Calu3 (cell line): ENCODE measurements at regions not wholly inside any gene's neighbourhood (a gene's known extent, or its start where the extent isn't known, plus 50 kb on each side); places are given as distances from the start of the nearest gene placed in this dataset.

Experiments
- BruUV-seq: library from RNA; stranded (reverse); fragments of 400-500 nt; replicated peaks from 2 replicates; lab custom pipeline; 2021; lab: Mats Ljungman, UMichigan
- CTCF ChIA-PET: fragments of 300-600 bp; sonication (Branson Sonifier 250); formaldehyde crosslinking; loops from one replicate; lab custom pipeline; 2022; ENCODE audit warnings: antibody characterized with exemption; lab: Charles Lee
- DNase-seq: peaks from one replicate; pipeline ENCODE4 v3.0.0; 2022
- H3K27ac Mint-ChIP-seq: one replicate; pipeline ENCODE4 v1.8.0; 2022; ENCODE audit warnings: mixed read lengths; ENCODE audit not compliant: unreplicated experiment
- H3K27me3 Mint-ChIP-seq: one replicate; pipeline ENCODE4 v1.8.0; 2022; ENCODE audit warnings: mixed read lengths; ENCODE audit not compliant: unreplicated experiment
- H3K36me3 Mint-ChIP-seq: one replicate; pipeline ENCODE4 v1.8.0; 2022; ENCODE audit warnings: mild to moderate bottlenecking, moderate library complexity, mixed read lengths; ENCODE audit not compliant: insufficient read depth, unreplicated experiment
- H3K4me1 Mint-ChIP-seq: one replicate; pipeline ENCODE4 v1.8.0; 2022; ENCODE audit warnings: mild to moderate bottlenecking, low read depth, mixed read lengths; ENCODE audit not compliant: unreplicated experiment
- H3K4me3 Mint-ChIP-seq: one replicate; pipeline ENCODE4 v1.8.0; 2022; ENCODE audit warnings: mild to moderate bottlenecking, low read depth, moderate library complexity, mixed read lengths; ENCODE audit not compliant: unreplicated experiment
- H3K9me3 Mint-ChIP-seq: one replicate; pipeline ENCODE4 v1.8.0; 2022; ENCODE audit warnings: low read depth, mixed read lengths; ENCODE audit not compliant: unreplicated experiment
- CTCF ChIP-seq: fragments of 200-600 bp; IDR thresholded peaks from one replicate; pipeline ENCODE4 v1.8.0; 2022; ENCODE audit warnings: antibody characterized with exemption; ENCODE audit not compliant: unreplicated experiment
- intact Hi-C: fragments of 100-400 bp; cut with micrococcal nuclease; formaldehyde crosslinking; loops from one replicate; pipeline ENCODE4 v1.10.0; 2022; ENCODE audit not compliant: unreplicated experiment

- no peak for TF ChIP-seq CTCF
- BruUV-seq: no TSS peak
- CTCF ChIA-PET: no interaction called here
- H3K27me3 Mint-ChIP-seq: no peaks in the 10 kb centered on the region
- peaks cover 14% of the 10 kb centered on the region for H3K36me3 Mint-ChIP-seq
- DNase-seq: no peak
- peak overlapping the region; percentile 83 for H3K27ac Mint-ChIP-seq
- peaks cover 4% of the 10 kb centered on the region for H3K9me3 Mint-ChIP-seq
- H3K4me3 Mint-ChIP-seq: no peak overlapping the region
- H3K4me1 Mint-ChIP-seq: peaks cover 52% of the 10 kb centered on the region
- intact Hi-C loops: no loop called here
These were observed 349.8 kb upstream of the PLET1 start for GRCh38 chr11:112610494-112610893.

DNA sequence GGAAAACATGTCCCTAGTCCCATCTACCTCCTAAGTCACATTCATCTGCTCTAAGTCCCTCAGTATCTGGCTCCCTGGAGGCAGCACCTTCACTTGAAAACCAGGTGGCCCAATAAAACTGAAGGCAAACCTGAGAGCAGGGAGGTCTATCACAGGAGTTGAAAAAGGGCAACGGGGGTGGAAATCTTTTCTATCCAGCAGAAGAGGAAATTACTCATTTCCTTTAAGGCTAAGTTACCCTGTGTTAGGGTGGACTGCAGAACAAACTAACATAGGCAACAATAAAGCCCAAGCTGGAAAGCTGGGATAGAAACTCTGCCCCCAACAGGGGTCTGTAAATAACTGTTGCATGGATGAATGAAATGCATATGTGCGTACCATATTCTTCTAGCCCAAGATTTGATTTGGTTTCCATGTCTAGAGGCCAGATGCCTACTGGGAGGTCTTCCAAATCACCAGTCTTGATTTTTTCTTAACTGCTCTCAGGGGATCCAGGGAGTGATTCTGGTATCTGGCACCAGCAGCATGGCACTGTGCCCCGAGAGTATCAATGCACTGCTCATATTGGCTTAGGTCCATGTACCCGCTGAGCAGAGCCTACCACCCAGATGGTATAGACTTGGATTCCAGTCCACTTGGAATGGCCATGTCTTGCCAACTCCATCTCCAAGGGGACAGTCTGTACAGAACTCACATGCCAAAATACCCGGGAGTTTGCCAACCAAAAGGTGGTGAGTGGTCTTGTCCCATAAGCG lies 350.0 kb upstream of the NCAM1 start:
- Mint-ChIP-seq H3K4me3 (no peak overlapping the region), H3K4me1 (peaks cover 50% of the 10 kb centered on the region), H3K27me3 (no peaks in the 10 kb centered on the region), H3K9me3 (peaks cover 2% of the 10 kb centered on the region), H3K36me3 (peaks cover 14% of the 10 kb centered on the region), H3K27ac (peak overlapping the region; percentile 98)
- BruUV-seq: no TSS peak
- no peak for DNase-seq
- no peak for TF ChIP-seq CTCF
- CTCF ChIA-PET: no interaction called here
- intact Hi-C loops: no loop called here

GRCh38 chr11:112611771-112612170 lies 349.4 kb upstream of the NCAM1 start:
- DNase-seq: no peak
- H3K27me3 Mint-ChIP-seq: no peaks in the 10 kb centered on the region
- intact Hi-C loops: no loop called here
- H3K4me1 Mint-ChIP-seq: peaks cover 55% of the 10 kb centered on the region
- CTCF ChIA-PET: interaction anchor here (2.6 kb wide), 1 partner anchor 24 kb away, joined by 12 read pairs; no protein-coding TSS in a partner anchor
- H3K27ac Mint-ChIP-seq: peak overlapping the region; percentile 98
- no TSS peak for BruUV-seq
- TF ChIP-seq CTCF: no peak
- no peak overlapping the region for H3K4me3 Mint-ChIP-seq
- peaks cover 2% of the 10 kb centered on the region for H3K9me3 Mint-ChIP-seq
- peaks cover 14% of the 10 kb centered on the region for H3K36me3 Mint-ChIP-seq

DNA sequence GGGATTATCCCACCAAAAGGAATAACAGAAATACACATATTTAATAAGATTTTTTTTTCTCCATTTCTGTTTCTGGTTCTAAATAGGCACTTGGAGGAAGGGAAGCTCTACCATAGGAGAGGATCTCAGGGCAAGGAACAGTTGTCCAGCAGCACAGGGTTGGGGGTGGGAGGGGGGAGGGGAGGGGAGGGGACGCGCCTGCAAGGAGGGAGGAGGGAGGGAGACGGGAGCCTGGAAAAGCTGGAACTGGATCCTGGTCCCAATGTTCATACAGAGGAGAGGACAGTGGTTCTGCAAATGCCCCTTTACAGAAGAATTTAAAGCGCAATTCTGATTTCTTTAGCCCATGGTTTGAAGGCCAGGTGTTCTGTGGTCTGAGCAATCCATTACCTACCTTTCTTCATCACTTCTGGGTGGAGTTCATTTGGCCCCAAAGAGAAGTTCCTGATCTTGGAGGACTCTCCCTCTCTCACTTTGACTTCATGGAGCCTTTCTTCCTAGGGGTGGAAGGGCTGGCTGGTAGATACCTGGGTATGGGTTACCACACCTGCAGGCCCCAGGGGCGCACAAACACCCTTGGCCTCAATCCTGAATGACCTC lies 348.9 kb upstream of the NCAM1 start:
- Mint-ChIP-seq H3K4me3 (no peak overlapping the region), H3K27me3 (no peaks in the 10 kb centered on the region), H3K9me3 (peaks cover 2% of the 10 kb centered on the region), H3K27ac (peak overlapping the region; percentile 98), H3K36me3 (peaks cover 14% of the 10 kb centered on the region), H3K4me1 (peaks cover 58% of the 10 kb centered on the region)
- CTCF ChIA-PET: interaction anchor here (2.6 kb wide), 1 partner anchor 24 kb away, joined by 12 read pairs; no protein-coding TSS in a partner anchor
- peak; percentile 27 for DNase-seq
- no TSS peak for BruUV-seq
- intact Hi-C loops: no loop called here
- TF ChIP-seq CTCF: no peak
